Endothelial cell of umbilical vein (primary cell): ENCODE measurements at regions not wholly inside any gene's neighbourhood (a gene's known extent, or its start where the extent isn't known, plus 50 kb on each side); places are given as distances from the start of the nearest gene placed in this dataset.

Experiments used
- EZH2 ChIP-seq: IDR thresholded peaks from 2 replicates; pipeline ENCODE4 v1.6.1; 2012; ENCODE audit warnings: borderline replicate concordance, low read depth, mild to moderate bottlenecking, moderate library complexity, low read length, inconsistent platforms; ENCODE audit not compliant: severe bottlenecking
- FOS ChIP-seq: IDR thresholded peaks from 2 replicates; pipeline ENCODE4 v1.6.1; 2011; ENCODE audit warnings: mild to moderate bottlenecking, low read length, moderate library complexity, borderline replicate concordance; ENCODE audit not compliant: insufficient read depth
- GATA2 ChIP-seq: IDR thresholded peaks from 2 replicates; pipeline ENCODE4 v1.7.0; 2011; ENCODE audit warnings: low read depth, mild to moderate bottlenecking, moderate library complexity, mixed read lengths, low read length; ENCODE audit not compliant: insufficient read length, insufficient read depth
- JUN ChIP-seq: IDR thresholded peaks from 2 replicates; pipeline ENCODE4 v1.6.1; 2011; ENCODE audit warnings: borderline replicate concordance, low read depth; ENCODE audit not compliant: insufficient read length, insufficient read depth
- MAX ChIP-seq: IDR thresholded peaks from 2 replicates; pipeline ENCODE4 v1.6.1; 2011; ENCODE audit not compliant: insufficient read depth, insufficient read length
- MYC ChIP-seq: IDR thresholded peaks from one replicate; pipeline ENCODE4 v1.6.1; 2011; ENCODE audit warnings: mild to moderate bottlenecking, low read depth, low read length
- POLR2A ChIP-seq: IDR thresholded peaks from 2 replicates; pipeline ENCODE4 v1.6.1; 2012; ENCODE audit warnings: low read depth, mild to moderate bottlenecking, control low read depth, low read length
- POLR2AphosphoS5 ChIP-seq: IDR thresholded peaks from 2 replicates; pipeline ENCODE4 v1.6.1; 2012; ENCODE audit warnings: low read depth, mild to moderate bottlenecking, control low read depth, low read length, moderate library complexity; ENCODE audit not compliant: insufficient read depth
- TF ChIP-seq, protein P1 (sequence below), 2 donors: IDR thresholded peaks; 1 replicate in 1 of 2; 2 replicates in 1 of 2; pipeline ENCODE4 v1.5.1; 2011; ENCODE audit warnings: low read length in 2 of 2, mild to moderate bottlenecking in 2 of 2, moderate library complexity in 2 of 2, control low read depth in 1 of 2, inconsistent platforms in 1 of 2, low read depth in 1 of 2; ENCODE audit not compliant: insufficient read depth in 1 of 2; ENCODE audit errors: extremely low read depth in 1 of 2

DNA sequence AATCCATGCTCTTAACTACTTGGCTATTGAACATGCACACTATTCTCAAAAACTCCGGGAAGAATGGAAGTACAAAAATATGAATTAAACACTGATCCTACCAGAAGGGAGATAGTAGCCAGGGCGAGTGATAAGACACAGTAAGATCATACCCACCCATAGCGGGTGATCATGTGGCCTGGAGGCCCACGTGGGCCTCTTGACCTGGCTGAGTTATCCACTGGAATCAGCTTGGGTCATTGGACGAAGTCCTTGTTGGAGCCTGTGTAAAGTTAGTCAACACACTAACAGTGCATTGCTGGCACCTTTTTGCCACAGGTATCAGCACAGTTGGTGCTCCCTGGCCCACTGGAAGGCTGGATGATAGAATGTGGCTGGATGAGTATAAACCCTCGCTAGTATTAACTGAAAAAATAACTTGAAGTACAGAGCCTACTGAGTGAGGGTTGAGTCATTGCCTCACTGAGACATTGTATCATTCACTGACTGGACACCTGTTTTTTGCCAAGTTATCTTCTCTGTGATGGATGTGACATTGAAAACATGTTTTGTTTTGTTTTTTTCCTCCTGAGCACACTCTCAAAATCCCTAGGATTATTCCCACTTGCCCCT lies 149.2 kb upstream of the FUT8 start:
- TF ChIP-seq EZH2 (no peak), MAX (no peak), POLR2AphosphoS5 (no peak), POLR2A (no peak), JUN (no peak), GATA2 (no peak), MYC (no peak), FOS (peak; percentile 48)
- TF ChIP-seq, protein P1, sequence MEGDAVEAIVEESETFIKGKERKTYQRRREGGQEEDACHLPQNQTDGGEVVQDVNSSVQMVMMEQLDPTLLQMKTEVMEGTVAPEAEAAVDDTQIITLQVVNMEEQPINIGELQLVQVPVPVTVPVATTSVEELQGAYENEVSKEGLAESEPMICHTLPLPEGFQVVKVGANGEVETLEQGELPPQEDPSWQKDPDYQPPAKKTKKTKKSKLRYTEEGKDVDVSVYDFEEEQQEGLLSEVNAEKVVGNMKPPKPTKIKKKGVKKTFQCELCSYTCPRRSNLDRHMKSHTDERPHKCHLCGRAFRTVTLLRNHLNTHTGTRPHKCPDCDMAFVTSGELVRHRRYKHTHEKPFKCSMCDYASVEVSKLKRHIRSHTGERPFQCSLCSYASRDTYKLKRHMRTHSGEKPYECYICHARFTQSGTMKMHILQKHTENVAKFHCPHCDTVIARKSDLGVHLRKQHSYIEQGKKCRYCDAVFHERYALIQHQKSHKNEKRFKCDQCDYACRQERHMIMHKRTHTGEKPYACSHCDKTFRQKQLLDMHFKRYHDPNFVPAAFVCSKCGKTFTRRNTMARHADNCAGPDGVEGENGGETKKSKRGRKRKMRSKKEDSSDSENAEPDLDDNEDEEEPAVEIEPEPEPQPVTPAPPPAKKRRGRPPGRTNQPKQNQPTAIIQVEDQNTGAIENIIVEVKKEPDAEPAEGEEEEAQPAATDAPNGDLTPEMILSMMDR (IDR thresholded peaks at IDR 0.05; ENCODE audit: extremely low read depth in 1 of 2, insufficient read depth in 1 of 2, low read depth in 1 of 2, low read length in 2 of 2), result no peak
